Thymus (tissue), 11 donors: ENCODE measurements at regions not wholly inside any gene's neighbourhood (a gene's known extent, or its start where the extent isn't known, plus 50 kb on each side); places are given as distances from the start of the nearest gene placed in this dataset.
A peak's percentile ranks its signal among the peaks of the same experiment; 100 is the strongest.
"Not testable (repeated sequence)": the region's sequence is repeated elsewhere in the genome, so short reads cannot be mapped to it uniquely, and the experiment has no call there.

Experiments used
- DNase-seq, 9 donors: peaks; one replicate each; pipeline ENCODE4 v3.0.0-alpha.2; 2013; ENCODE audit warnings: low spot score in 9 of 9, low read depth in 6 of 9, missing footprints in 1 of 9
- H3K27ac ChIP-seq, 2 donors: one replicate each; pipeline ENCODE4 v1.5.1; 2013; ENCODE audit warnings: control low read depth in 1 of 2, low read depth in 1 of 2, low read length in 1 of 2, mild to moderate bottlenecking in 1 of 2, moderate library complexity in 1 of 2
- H3K27me3 ChIP-seq, 2 donors: one replicate each; pipeline ENCODE4 v1.5.1; 2013; ENCODE audit warnings: low read length in 1 of 2; ENCODE audit not compliant: control insufficient read depth in 2 of 2, insufficient read depth in 1 of 2
- H3K36me3 ChIP-seq, 2 donors: one replicate each; pipeline ENCODE4 v1.5.1; 2013; ENCODE audit warnings: low read length in 1 of 2, mild to moderate bottlenecking in 1 of 2, moderate library complexity in 1 of 2; ENCODE audit not compliant: control insufficient read depth in 2 of 2, insufficient read depth in 2 of 2
- H3K4me1 ChIP-seq, 2 donors: one replicate each; pipeline ENCODE4 v1.5.1; 2013; ENCODE audit warnings: low read length in 2 of 2; ENCODE audit not compliant: control insufficient read depth in 2 of 2, insufficient read depth in 2 of 2
- H3K4me3 ChIP-seq, 2 donors: one replicate each; pipeline ENCODE4 v1.5.1; 2013; ENCODE audit warnings: low read length in 2 of 2, control low read depth in 1 of 2, mild to moderate bottlenecking in 1 of 2
- H3K9me3 ChIP-seq, 2 donors: one replicate each; pipeline ENCODE4 v1.5.1; 2013; ENCODE audit warnings: low read length in 1 of 2, mild to moderate bottlenecking in 1 of 2; ENCODE audit not compliant: control insufficient read depth in 2 of 2, insufficient read depth in 1 of 2
- whole genome bisulfite sequencing: extraction: QIAGEN DNeasy Blood & Tissue Kit; methylation state at CpG from one replicate; pipeline ENCODE4 v1.1.7; 2013; 5-methylcytosine and 5-hydroxymethylcytosine counted together
- donor health status: healthy.

GRCh38 chr15:31202953-31203352 lies 101.4 kb upstream of the TRPM1 start:
- H3K9me3 ChIP-seq, result peaks cover 0 to 3% of the 10 kb centered on the region in 2 donors
- no peaks in the 10 kb centered on the region for H3K27me3 ChIP-seq
- DNase-seq, result peak in 7 of 9 donors; percentile 75 to 96 (median 89)
- peaks cover 76 to 93% of the 10 kb centered on the region in 2 donors for H3K4me1 ChIP-seq
- no peaks in the 10 kb centered on the region for H3K36me3 ChIP-seq
- WGBS, result 8% methylated on average over 8 of the region's 8 CpGs
- H3K4me3 ChIP-seq, result peak overlapping the region; percentile 24
- peak overlapping the region; percentile 80 to 91 for H3K27ac ChIP-seq

GRCh38 chr15:31203999-31204398 lies 102.5 kb upstream of the TRPM1 start:
- peak overlapping the region in 1 of 2 donors; percentile 24 for H3K4me3 ChIP-seq
- DNase-seq, result no peak
- WGBS, result 96% methylated on average over 8 of the region's 8 CpGs
- no peaks in the 10 kb centered on the region for H3K36me3 ChIP-seq
- H3K27me3 ChIP-seq, result no peaks in the 10 kb centered on the region
- peaks cover 76 to 96% of the 10 kb centered on the region in 2 donors for H3K4me1 ChIP-seq
- H3K27ac ChIP-seq, result peak overlapping the region in 1 of 2 donors; percentile 91
- peaks cover 0 to 5% of the 10 kb centered on the region in 2 donors for H3K9me3 ChIP-seq

- H3K36me3 ChIP-seq, result no peaks in the 10 kb centered on the region
- H3K4me1 ChIP-seq, result peaks cover 56 to 77% of the 10 kb centered on the region in 2 donors
- H3K4me3 ChIP-seq, result no peak overlapping the region
- H3K27ac ChIP-seq, result peak overlapping the region; percentile 75 to 85
- 68% methylated on average over 14 of the region's 14 CpGs for WGBS
- no peaks in the 10 kb centered on the region for H3K27me3 ChIP-seq
- peak in 1 of 9 donors; percentile 39 for DNase-seq
- H3K9me3 ChIP-seq, result peaks cover 0 to 12% of the 10 kb centered on the region in 2 donors
Measured at GRCh38 chr15:31206386-31207181, 105.1 kb upstream of the TRPM1 start.

GRCh38 chr15:31207246-31207645 lies 105.7 kb upstream of the TRPM1 start:
- WGBS, result 17% methylated on average over 2 of the region's 2 CpGs
- H3K4me1 ChIP-seq, result peaks cover 52 to 77% of the 10 kb centered on the region in 2 donors
- peaks cover 0 to 12% of the 10 kb centered on the region in 2 donors for H3K9me3 ChIP-seq
- peak in 7 of 9 donors; percentile 77 to 93 (median 79) for DNase-seq
- H3K27me3 ChIP-seq, result no peaks in the 10 kb centered on the region
- H3K27ac ChIP-seq, result peak overlapping the region; percentile 75 to 85
- H3K36me3 ChIP-seq, result no peaks in the 10 kb centered on the region
- H3K4me3 ChIP-seq, result no peak overlapping the region

- peaks cover 52 to 77% of the 10 kb centered on the region in 2 donors for H3K4me1 ChIP-seq
- not testable (repeated sequence) for H3K4me3 ChIP-seq, H3K27me3 ChIP-seq, H3K36me3 ChIP-seq
- peak in 1 of 9 donors; percentile 43 for DNase-seq
- peaks cover 0 to 12% of the 10 kb centered on the region in 2 donors for H3K9me3 ChIP-seq
- peak overlapping the region; percentile 75 to 85 for H3K27ac ChIP-seq
- 98% methylated on average over 1 of the region's 1 CpG for WGBS
Measured at GRCh38 chr15:31207861-31208260, 106.3 kb upstream of the TRPM1 start.

GRCh38 chr15:31208817-31209216 lies 107.3 kb upstream of the TRPM1 start:
- H3K27me3 ChIP-seq, result no peaks in the 10 kb centered on the region
- no peaks in the 10 kb centered on the region for H3K36me3 ChIP-seq
- DNase-seq, result no peak
- H3K4me1 ChIP-seq, result peaks cover 45 to 77% of the 10 kb centered on the region in 2 donors
- H3K4me3 ChIP-seq, result no peak overlapping the region
- no peak overlapping the region for H3K27ac ChIP-seq
- WGBS, result 94% methylated on average over 3 of the region's 3 CpGs
- H3K9me3 ChIP-seq, result peaks cover 0 to 12% of the 10 kb centered on the region in 2 donors

GRCh38 chr15:31211353-31211752 lies 109.8 kb upstream of the TRPM1 start:
- WGBS, result 96% methylated on average over 4 of the region's 4 CpGs
- no peak for DNase-seq
- Histone ChIP-seq H3K4me3 (no peak overlapping the region), H3K9me3 (peaks cover 0 to 12% of the 10 kb centered on the region in 2 donors), H3K4me1 (peaks cover 42 to 75% of the 10 kb centered on the region in 2 donors), H3K27me3 (no peaks in the 10 kb centered on the region), H3K36me3 (no peaks in the 10 kb centered on the region), H3K27ac (no peak overlapping the region)

- WGBS, result 87% methylated on average over 10 of the region's 10 CpGs
- Histone ChIP-seq H3K4me3 (no peak overlapping the region), H3K27me3 (no peaks in the 10 kb centered on the region), H3K9me3 (peaks cover 0 to 12% of the 10 kb centered on the region in 2 donors), H3K36me3 (peaks cover 0 to 5% of the 10 kb centered on the region in 2 donors), H3K4me1 (peaks cover 39 to 75% of the 10 kb centered on the region in 2 donors), H3K27ac (peak overlapping the region in 1 of 2 donors; percentile 59)
- no peak for DNase-seq
Measured at GRCh38 chr15:31212326-31213080, 111.0 kb upstream of the TRPM1 start.
